HG03378 (cell line): ENCODE measurements at regions not wholly inside any gene's neighbourhood (a gene's known extent, or its start where the extent isn't known, plus 50 kb on each side); places are given as distances from the start of the nearest gene placed in this dataset.
"Not testable (repeated sequence)": the region's sequence is repeated elsewhere in the genome, so short reads cannot be mapped to it uniquely, and the experiment has no call there.

Experiments used
- ATAC-seq: cut with Tn5 transposase; IDR thresholded peaks from one replicate; pipeline ENCODE4 v1.9.1; 2021; ENCODE audit warnings: mild to moderate bottlenecking, moderate library complexity; ENCODE audit not compliant: unreplicated experiment

GRCh38 chr19:27729332-27729731, 1483.6 kb downstream of the UQCRFS1 start:
- no peak for ATAC-seq

GRCh38 chr19:27722625-27723024, 1490.3 kb downstream of the UQCRFS1 start:
- ATAC-seq, result no peak

DNA sequence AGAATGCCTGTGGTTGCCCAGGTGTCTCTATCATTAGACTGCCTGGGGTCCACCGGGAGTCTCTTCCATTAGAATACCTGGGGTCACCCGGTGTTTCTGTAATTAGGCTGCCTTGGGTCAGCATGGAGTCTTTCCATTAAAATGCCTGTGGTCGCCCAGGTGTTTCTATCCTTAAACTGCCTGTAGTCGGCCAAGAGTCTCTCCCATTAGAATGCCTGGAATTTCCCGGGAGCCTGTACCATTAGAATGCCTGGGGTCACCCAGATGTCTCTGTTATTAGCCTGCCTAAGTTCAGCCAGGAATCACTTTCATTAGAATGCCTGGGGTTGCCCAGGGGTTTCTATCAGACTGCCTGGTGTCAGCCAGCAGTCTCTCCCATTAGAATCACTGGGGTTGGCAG, 1492.8 kb downstream of the UQCRFS1 start:
- no peak for ATAC-seq

DNA sequence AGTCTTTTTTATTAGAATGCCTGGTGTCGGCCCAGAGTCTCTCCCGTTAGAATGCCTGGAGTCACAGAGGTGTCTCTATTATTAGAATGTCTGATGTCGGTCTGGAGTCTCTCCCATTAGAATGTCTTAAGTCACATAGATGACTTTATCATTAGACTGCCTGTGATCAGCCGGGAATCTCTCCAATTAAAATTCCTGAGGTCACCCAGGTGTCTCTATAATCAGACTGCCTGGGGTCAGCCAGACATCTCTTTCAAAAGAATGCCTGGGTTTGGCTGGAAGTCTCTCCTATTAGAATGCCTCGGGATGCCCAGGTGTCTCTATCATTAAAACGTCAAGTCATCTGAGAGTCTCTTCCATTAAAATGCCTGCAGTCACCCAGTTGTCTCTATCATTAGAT, 1493.9 kb downstream of the UQCRFS1 start:
- ATAC-seq, result no peak

DNA sequence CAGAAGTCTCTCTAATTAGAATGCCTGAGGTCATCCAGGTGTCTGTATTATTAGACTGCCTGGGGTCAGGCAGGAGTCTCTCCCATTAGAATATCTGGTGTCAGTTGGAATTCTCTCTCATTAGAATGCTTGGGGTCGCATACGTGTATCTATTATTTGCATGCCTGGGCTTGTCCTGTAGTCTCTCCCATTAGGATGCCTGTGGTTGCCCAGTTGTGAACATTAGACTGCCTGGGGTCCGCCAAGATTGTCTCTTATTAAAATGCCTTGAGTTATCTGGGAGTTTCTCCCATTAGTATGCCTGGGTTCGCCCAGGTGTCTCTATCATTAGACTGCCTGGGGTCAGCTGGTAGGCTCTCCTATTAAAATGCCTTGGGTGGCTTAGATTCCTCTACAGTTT, 1494.7 kb downstream of the UQCRFS1 start:
- ATAC-seq, result no peak

GRCh38 chr19:27717825-27718224, 1495.1 kb downstream of the UQCRFS1 start:
- no peak for ATAC-seq

- ATAC-seq, result no peak
Measured at GRCh38 chr19:27716922-27717321, 1496.0 kb downstream of the UQCRFS1 start.

GRCh38 chr19:27714857-27715256, 1498.1 kb downstream of the UQCRFS1 start:
- ATAC-seq, result no peak

DNA sequence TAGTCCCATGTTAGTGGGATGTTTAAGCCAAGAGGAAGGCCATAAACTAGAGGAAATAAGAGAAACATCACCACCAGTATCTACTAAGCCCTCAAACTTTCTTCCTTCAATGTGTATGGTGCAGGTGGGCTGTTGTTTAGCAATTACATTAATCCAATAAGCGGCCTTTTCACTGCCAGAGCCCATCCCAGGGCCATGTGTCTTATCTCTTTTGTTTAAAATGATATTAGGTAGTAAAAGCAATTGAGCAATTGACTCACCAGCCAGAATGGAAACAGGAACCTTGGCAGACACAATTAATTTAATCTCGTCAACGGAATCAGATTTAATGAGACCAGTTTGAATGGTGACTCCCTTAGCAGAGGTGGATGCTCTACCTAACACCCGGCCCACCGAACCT, 1503.5 kb downstream of the UQCRFS1 start:
- no peak for ATAC-seq

DNA sequence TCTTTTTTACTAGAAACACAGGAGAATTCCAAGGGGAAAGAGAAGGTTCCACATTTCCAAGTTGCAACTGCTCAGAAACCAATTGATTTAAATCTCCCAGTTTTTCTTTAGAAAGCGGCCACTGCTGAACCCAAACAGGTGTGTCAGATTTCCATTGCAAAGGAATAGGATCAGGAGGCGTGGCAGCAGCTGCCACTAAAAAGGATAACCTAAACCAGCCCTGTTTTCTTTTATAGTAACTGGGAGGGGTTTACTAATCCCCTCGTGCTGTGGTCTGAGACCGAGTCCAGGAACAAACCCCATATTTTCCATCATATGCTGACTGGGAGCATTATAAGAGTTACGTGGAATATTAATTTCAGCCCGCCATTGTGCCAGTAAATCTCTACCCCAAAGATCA, 1504.0 kb downstream of the UQCRFS1 start:
- ATAC-seq, result not testable (repeated sequence)

DNA sequence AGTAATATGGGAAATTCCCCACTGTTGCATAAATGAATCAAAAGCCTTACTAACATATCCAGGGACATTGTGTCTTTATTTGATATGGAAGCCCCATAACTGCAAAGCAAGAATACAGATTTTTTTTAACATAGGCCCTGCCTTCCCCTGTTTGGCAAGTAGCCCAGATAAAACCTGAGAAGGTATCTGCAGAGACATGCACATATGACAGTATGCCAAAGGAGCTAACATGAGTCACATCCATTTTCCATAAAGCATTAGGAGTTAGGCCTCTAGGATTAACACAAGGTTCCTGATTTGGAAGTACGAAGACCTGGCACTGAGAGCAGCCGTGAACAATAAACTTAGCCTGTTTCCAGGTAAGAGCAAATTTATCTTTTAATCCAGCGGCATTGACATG, 1505.9 kb downstream of the UQCRFS1 start:
- not testable (repeated sequence) for ATAC-seq

- no peak for ATAC-seq
Measured at GRCh38 chr19:27705896-27706295, 1507.1 kb downstream of the UQCRFS1 start.

DNA sequence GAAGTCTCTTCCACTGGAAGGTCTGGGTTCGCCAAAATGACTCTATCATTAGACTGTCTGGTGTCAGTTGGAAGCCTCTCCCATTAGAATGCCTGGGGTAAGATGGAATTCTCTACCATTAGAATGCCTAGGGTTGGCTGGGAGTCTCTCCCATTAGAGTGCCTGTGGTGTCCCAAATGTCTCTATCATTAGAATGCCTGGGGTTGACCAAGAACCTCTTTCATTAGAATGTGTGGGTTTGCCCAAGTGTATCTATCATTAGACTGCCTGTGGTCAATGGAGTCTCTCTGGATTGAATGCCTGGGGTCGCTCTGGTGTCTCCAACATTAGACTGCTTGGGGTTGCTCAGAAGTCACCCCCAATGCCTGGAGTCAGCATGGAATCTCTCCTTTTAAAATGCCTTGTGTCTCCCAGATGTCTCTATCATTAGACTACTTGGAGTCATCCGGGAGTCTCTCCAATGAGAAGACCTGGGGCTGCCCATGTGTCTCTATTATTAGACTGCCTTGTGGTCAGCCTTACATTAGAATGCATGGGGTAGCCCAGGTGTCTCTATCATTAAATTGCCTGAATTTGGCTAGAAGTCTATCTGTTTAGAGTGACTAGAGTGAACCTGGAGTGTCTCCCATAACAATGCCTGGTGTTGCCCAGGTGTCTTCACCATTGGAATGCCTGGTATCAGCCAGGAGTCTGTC, 1518.4 kb downstream of the UQCRFS1 start:
- no peak for ATAC-seq

- no peak for ATAC-seq
Measured at GRCh38 chr19:27691991-27692390, 1521.0 kb downstream of the UQCRFS1 start.

- ATAC-seq, result no peak
Measured at GRCh38 chr19:27689734-27690241, 1523.2 kb downstream of the UQCRFS1 start.

- no peak for ATAC-seq
Measured at GRCh38 chr19:27684293-27684692, 1528.7 kb downstream of the UQCRFS1 start.

DNA sequence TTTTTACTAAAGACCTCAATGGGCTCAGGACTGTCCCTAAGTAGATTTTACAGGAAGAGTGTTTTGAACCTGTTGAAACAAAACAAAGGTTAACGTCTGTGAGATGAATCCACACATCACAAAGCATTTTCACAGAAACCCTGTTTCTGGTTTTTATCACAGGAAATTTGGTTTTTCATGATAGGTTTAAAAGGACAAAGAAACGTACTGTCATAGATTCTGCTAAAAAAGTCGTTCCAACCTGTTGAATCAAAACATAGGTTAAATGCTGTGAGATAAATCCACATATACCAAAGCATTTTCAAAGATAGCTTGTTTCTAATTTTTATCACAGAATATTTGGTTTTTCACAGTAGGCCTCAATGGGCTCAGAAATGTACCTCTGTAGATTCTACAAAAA, 1531.0 kb downstream of the UQCRFS1 start:
- ATAC-seq, result no peak

DNA sequence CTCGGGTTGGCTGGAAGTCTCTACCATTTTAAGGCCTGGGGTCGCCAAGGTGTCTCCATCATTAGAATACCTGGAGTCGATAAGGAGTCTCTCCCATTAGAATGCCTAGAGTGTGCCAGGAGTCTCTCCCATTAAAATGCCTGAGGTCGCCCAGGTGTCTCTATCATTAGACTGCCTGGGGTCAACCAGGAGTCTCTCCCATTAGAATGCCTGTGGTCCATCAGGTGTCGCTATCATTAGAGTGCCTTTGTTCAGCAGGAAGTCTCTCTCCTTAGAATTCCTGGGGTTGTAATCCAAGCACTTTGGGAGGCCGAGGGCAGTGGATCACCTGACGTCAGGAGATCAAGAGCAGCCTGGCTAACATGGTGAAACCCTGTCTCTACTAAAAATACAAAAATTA, 1533.0 kb downstream of the UQCRFS1 start:
- ATAC-seq, result no peak

DNA sequence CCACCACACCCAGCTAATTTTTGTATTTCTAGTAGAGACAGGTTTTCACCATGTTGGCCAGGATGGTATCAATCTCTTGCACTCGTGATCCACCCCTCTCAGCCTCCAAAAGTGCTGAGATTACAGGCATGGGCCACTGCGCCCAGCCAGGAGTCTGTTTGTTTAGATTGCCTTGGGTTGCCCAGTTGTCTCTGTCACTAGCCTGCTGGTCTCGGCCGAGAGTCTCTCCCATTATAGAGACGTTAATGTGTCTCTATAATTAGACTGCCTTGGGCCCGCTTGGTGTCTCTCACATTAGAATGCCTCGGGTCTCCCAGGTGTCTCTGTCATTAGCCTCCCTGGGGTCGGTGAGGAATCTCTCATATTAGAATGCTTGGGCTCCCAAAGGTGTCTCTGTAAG, 1533.6 kb downstream of the UQCRFS1 start:
- no peak for ATAC-seq

GRCh38 chr19:27676877-27677276, 1536.1 kb downstream of the UQCRFS1 start:
- ATAC-seq, result no peak

GRCh38 chr19:27676334-27676733, 1536.6 kb downstream of the UQCRFS1 start:
- no peak for ATAC-seq

DNA sequence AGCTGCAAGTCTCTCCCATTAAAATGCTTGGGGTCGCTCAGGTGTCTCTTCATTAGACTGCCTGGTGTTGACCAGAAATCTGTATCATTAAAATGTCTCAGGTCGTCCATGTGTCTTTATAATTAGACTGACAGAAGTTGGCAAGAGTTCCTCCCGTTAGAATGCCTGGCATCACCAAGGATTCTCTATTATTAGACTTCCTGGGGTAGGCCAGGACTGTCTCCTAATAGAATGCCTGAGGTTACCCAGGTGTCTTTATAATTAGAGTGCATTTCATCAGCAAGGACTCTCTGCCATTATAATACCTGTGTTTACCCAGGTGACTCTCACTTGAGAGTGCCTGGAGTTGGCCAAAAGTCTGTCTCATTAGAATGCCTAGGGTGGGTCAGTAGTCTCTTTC, 1537.2 kb downstream of the UQCRFS1 start:
- ATAC-seq, result no peak

DNA sequence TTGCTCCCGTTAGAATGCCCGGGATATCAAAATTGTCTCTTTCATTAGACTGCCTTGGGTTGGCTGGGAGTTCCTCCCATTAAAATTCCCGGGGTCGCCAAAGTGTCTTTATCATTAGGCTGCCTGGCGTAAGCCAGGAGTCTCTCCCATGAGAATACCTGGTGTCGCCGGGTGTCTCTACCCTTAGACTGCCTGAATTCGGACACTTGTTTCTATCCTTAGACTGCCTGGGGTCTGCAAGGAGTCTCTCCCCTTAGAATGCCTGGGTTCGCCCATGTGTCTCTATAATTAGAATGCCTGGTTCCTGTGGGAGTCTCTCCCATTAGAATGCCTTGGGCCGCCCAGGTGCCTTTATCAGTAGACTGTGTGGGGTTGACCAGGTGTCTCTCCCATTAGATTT, 1538.2 kb downstream of the UQCRFS1 start:
- no peak for ATAC-seq
